Activated effector memory CD4-positive, alpha-beta T cell treated with anti-CD3 and anti-CD28 coated beads, Interleukin-2, amount 50 U/mL, for 16 hours (primary cell): ENCODE measurements at regions not wholly inside any gene's neighbourhood (a gene's known extent, or its start where the extent isn't known, plus 50 kb on each side); places are given as distances from the start of the nearest gene placed in this dataset.

Experiments used
- DNase-seq: peaks from one replicate; pipeline ENCODE4 v3.0.0-alpha.2; 2020

DNA sequence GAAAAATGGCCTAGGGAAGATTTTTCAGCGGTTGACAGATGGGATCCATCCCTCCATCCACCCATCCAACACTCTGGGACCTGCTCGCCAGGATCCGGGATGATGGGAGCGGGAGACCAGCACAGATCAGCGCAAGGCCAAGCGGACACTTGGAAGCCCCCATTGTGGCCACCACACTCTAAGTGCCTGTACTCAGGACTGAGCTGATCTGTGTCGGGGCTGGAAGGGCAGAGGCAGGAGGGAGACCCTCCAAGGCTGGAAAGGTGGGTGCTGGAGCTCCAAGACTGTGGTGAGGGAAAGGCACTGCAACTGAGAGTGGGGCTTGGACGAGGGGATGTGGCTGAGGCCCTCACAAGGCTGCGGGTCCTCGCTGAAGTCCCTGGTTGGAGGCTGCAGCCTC, 91.8 kb upstream of the TRPM1 start:
- no peak for DNase-seq

DNA sequence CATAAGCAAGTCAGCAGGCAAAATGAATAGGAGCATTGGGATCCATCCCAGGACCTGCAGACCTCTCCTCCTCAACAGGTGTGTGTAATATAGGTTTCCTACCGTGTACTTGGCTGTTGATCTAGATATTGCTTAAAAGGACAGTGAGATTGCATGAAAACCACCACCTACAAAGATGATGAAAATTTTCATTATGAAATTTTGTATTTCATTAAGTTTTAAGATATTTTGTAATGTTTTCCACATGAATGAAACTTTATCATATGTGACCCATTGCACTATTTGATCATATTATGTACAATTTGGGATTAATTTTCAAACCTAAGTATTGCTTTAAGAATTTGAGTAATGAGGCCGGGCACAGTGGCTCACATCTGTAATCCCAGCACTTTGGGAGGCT, 94.3 kb upstream of the TRPM1 start:
- no peak for DNase-seq

DNA sequence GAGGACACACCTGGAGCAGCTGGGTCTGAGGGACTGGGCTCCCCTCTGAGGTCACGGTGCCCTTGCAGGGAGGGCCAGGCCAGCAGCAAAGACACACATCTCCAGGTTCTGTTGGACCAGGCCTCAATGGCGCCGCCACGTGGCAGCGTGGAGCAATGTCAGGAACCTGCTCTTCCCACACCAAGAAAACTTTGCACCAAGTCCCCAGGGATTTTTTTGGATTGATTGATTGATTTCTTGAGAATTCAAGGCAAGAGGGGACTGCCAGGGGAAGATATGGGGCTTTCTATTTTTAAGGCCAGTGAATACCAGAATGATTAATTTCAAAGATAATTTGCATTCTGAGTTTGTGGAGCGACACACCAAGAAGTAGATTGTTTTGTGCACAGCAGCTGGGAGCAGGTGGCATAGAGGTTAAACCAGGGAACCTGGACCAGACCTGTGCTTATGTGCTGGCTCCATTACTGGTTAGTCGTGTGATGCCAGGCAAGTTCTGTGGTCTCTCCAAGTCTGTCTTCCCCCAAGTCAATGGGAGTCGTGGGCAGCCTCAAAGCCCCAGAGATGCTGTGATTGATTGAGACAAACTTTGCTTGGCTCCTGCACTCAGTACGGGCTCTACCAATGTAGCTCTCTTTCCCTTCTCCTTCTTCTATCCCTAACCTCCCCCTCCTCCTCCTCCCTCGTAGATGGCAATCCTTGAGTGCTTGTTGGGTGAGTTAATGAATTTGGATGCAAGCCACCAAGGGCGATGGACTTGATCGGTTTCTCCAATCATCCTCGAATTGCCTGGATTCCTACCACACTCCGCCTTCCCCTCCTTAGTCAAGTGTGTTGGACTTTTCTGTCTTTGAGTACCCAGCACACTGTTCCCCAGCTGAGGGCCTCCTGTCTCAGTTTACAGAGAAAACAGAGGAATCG, 96.2 kb upstream of the TRPM1 start:
- DNase-seq = peak; percentile 78

DNA sequence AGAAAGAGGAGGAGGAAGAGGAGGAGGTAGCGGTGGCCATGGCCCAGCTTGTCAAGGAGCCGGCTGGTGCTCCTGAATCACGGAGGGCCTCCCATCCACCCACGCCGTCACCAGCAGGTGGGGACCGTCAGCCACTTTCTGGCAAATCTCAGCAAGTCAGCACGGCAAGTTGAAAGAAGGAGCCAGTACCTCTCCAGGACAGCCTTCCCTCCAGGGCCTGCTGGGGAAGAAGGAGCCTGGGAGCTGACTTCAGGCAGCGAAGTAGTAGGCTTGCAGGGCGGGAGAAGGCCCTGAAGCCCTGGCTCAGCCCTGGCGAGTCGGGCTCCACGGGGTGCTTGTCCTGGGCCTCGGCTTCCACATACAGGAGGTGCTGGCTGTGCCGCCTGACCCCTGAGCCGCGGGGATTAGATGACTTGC, 99.2 kb upstream of the TRPM1 start:
- peak; percentile 84 for DNase-seq

DNA sequence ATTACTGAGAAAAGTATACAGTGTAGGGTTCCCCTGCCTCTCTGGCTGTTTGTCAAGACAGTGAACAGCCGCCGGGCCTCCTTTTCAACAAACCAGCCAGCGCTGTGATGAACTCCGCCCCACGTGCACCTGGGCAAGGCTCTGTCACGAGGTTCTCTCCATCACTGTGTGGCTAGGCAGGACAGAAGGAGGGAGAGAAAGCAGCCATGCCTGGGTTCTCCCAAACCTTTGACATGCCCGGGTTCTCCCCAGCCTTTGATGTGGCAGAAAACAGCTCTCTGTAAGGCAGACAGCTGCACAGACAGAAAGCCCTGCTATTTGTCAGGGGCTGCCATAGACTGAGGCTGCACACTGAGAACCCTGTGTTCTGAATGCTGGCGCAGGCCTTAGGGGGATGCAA, 101.4 kb upstream of the TRPM1 start:
- no peak for DNase-seq

DNA sequence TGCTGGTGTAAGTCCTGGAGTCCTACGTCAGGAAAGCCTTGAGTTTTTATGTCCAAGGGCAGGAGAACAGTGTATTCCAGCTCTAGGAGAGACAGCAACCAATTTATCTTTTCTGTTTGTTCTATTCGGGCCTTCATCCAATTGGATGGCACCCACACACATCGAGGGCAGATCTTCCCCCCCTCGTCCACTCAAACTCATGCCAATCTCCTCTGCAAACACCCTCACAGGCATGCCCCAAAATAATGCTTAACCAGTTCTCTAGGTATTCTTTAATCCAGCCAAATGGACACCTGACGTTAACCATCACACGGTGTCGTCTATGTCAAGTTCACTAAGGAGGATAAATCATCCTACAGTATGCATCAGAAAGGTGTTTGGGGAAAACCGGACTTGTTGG, 102.5 kb upstream of the TRPM1 start:
- DNase-seq = no peak

DNA sequence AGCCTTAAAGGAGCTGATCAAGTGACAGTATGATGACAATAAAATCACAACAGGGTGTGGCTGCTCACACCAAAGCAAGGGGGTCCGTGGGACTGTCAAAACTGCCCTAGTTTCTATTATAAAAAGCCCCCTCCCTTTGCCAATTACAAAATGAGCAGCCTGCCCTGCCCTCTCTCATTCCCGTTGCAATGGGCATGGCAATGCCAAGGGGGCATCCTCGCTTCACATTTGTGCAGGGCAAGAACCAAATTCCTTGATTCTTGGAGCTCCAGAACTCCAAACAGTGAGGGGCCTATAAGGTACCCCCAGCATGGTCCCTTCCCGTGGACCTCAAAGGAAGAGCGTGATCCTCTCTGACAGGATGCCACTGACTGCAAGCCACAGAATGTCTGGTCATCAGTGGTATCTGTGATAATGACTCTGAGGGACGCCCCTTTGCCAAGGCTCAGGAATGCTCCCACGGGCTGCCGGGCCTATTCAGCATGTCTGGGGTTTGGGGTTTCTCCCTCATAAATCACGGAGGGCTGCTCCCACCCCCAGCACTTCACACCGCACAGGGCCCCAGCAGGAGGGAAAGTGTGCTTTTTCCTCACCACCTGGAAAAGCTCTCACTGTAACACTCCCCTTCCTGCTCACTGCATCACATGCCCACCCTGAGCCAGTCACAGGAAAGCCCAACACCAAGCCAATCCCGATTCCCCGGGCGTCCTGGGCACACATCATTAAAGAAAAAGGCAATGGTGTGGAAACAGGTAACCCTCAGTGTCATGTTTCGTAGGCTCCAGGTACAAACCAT, 105.1 kb upstream of the TRPM1 start:
- DNase-seq = peak; percentile 46

DNA sequence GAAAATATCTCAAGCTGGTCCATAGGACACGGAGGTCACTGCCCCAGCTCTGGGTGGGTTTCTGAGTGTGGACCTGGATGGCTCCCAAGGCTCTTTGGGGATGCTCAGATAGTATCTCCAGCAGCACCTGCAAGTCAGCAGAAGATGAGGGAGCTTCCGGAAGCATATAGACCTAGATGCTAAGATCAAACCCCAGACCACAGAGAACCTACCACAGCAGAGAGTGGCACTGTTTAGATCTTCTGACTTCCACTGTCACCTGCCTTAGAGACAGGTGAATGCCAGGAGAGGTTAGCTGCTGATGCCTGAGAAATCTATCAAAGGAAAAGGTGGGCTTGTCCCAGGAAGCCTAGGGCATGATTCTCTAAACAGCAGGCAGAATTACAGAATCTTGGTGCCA, 105.7 kb upstream of the TRPM1 start:
- DNase-seq = peak; percentile 62

DNA sequence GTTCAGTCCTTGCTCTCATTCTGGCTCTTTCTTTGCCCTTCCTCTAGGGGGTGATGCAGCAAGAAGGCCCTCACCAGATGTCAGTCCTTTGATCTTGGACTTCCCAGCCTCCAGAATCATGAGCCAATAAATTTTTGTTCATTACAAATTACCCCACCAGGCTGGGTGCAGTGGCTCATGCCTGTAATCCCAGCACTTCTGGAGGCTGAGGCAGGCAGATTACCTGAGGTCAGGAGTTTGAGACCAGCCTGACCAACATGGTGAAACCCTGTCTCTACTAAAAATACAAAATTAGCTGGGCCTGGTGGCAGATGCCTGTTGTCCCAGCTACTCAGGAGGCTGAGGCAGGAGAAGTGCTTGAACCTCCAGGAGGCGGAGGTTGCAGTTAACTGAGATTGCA, 106.3 kb upstream of the TRPM1 start:
- peak; percentile 19 for DNase-seq

DNA sequence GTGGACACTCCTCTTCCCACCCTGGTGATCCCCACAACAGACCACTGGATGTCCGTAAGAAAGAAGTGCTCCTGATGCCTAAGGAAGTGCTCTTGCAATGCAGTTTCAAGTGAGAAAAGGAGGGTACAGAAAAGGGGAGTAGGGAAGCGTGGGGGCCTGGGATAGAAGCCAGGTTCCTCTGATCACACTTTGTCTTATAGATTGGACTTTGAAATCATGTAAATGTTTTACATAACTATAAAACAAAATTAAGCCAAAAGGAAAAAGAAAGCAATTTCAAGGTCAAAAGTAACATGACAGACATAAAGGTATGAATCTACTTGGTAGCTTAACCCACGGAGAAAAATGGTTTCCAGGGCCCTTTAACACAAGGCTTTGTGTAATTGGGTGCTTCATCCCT, 107.3 kb upstream of the TRPM1 start:
- peak; percentile 13 for DNase-seq

DNA sequence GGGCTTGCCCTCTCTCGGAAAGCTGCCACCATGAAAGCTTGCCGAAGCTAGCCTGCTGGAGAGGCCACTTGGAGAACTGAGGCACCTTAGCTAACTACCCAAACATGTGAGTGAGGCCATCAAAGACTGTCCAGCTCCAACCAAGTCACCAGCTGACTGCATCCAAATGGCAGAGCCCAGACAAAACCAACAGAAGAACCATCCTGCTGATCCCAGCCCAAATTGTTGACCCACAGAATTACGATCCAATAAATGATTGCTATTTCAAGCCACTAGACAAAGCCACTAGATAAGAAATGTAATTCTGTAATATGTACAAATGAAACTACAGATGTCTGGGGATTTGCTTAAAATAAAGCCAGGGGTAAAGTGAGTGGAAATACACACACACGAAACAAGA, 109.8 kb upstream of the TRPM1 start:
- peak; percentile 17 for DNase-seq

DNA sequence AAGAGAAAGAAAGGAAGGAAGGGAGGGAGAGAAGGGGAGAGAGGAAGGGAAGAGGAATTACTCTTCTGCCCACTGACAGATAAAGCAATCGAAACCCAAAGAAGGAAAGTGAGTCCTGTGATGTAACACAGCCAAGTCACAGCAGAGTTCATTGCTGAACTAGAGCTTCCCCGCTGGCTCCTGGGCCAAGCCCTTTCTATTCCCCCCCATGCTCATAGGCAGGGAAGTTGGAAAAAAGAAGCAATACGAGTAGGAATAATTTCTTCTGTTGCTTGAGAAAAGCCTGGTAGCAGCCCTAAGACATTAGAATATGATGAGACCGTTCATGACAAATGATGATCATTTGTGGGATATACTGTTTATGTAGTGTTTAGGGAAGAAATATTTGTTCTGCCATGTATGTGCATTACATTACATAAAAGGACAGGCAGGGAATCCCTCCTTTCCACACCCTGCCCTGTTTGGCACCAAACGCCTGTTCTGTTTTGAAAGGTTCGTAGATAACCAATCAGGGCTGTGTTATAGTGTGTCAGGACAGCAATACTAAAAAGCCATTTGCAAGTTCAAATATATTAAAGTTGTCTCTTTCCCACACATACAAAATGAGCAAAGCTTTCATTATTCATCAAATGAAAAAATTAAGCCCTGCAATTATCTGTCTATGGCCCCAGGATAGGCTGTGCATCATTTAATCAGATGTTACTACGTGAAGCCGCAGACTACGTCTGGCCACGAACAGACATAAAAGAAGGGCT, 111.0 kb upstream of the TRPM1 start:
- DNase-seq = peak; percentile 16

DNA sequence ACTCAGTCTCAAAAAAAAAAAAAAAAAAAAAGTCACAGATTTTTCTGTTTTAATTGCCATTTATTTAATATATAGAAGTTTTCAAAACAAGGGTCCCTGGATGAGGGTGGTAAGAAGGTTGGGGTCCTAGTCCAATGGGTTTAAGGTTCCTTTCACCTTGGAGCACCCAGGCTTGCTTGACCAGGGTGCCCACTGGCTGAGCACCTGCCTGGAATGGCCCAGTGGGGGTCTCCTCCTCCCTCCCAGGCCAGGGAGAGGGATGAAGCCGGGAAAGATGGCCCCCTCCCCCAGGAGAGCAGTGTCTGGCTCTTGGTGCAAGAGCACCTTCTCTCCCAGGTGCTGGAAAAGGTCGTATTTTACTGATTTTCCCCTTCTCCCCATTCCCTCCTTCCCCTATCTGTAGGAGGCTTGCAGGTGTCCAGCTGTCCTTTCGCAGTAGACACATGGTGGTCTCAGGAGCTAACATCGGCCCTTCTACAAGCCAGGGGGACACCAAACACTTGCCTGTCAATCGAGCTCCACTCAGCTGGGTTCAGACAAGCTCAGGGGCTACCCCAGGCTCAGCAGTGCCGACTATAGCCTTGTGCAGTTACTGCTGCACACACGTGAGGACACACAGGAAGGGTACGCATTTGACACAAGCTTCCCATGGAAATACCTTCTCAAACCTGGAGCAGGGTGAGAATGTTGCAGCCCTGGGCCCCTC, 112.3 kb upstream of the KLF13 start:
- DNase-seq = no peak

DNA sequence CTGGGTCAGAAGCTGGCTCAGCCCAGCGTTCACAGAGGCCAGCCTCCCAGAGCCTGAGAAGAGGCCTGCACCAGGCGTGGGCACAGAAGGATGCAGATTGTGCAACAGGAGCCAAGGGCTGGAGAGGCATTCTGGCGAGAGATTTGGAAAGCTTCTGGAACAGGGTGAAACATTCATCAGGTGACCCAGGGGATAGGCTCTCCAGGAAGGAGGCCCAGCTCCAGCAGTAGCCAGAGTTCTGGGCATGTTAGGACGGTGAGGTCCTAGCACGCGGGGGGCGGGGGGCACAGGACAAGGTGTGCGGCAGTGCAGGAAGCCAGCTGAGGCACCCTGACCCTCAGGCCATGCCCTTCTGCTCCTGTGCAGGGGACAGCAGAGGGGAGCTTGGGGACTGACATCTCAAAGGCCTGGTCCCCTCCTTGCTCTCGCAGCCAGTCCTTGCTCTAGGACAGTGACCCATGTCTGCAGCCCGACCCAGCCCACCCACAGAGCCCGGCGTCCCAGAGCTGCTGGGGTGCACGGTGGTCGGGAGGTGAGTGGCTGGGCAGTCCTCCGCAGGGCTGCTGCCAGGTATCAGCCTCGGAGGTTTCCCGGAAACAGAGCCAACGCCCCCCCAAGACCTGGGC, 111.7 kb upstream of the KLF13 start:
- peak; percentile 62 for DNase-seq

DNA sequence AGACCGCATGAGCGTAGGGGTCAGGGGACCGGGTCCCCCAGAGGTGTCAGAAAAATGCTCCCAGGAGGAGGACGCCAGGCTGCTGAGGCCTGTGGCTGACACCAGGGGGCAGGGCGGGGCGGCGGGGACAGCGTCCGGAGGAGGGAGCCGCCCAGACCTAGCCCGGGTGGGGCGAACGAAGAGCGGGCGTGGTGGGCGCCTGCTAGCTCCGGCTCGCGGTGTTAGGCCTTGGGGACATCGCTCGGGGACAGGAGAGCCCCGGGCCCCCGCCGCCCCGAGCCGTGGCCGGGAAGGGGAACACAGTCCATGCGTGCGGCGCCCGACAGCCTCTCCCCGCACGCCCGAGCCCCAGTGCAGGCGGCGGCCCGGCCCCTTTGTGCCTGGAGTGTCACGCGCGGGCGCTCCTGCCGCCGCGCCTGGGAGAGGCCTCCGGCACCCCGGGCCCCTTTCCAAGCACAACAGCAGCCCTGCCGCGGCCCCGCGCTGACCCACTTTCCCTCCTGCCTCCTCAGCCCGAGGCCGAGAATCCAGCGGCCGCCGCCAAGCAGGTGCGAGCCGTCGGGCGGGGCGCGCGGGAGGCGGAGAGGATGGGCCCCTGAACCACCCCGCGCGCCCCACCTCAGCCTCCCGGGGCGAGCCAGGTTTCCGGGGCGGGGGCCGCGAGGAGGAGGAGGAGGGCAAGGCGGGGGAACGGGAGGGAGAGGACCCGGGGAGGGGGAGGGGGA, 111.0 kb upstream of the KLF13 start:
- peak; percentile 93 for DNase-seq

DNA sequence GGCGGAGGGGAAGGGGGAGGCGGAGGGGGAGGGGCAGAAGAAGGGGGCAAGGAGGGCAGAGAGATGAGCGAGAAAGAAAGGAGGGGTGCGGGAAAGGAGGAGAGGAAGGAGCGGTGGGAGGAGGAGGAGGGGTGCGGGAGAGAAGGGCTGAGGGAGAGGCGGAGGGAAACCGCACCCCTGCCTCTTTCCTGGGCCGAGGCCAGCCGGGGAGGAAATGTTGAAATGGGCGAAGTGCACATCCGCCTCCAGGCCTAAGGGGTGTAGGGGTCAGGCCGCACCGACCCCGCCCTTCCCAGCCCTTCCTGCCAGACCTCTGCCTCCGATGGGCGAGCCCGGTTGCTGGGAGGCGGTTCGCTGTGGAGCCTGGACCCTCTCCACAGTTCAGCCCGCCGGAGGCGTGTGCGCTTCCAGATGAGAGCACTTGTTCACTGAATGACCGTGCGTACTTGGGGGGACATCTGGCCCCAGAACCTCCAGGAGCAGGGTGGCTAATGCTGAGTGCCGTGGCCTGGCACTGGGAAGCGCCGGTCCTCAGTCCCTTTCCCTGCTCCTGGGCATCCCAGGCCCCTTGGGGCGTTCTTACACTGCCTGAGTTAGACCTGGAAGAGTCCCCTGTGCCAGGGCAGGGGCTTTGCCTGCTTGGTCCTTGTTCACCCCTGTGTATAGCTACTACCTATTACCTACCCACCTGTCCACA, 110.3 kb upstream of the KLF13 start:
- DNase-seq = peak; percentile 83

DNA sequence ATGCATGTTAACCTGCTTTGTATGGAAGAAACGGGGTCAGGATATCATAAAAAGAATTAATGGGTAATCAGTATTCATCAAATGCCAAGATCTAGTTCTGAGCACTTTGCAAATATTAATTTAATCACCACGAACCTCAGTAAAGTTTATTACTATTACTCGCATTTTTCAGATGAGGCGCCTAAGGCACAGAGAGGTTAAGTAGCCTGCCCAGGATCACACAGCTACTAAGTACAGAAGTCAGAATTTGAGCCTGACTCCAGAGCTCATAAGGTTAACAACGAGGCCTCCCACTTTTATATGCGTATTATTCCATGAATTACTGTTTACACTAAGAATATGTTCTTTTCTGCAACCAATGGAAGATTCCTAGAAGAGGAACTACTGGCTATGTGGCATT, 109.6 kb upstream of the KLF13 start:
- DNase-seq = no peak

DNA sequence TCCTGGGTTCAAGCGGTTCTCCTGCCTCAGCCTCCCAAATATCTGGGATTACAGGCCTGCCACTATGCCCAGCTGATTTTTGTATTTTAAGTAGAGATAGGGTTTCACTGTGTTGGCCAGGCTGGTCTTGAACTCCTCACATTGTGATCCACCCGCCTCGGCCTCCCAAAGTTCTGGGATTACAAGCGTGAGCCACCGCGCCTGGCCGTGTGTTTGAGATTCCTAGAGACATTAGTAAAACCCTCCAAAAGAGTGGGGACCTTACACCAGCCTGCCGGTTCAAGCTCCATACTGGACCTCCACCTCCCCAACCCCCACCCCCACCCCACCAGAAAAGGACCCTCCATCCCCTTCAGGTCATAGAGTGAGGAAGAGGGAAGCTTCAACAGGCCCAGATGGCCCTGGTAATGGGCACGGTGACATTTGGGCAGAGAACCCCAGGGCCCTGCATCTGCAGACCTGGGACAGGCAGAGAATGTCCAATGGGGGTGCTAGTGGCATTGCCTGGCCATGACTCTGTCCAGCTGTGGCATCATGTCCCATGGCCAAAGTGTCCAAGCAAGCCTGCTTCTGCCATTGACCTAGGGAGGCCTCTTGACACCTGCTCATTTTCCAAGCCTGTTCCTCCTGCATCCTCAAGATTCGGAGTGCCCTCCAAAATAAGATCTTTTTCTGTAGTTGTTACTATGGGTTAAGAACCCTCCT, 108.9 kb upstream of the KLF13 start:
- DNase-seq = peak; percentile 61

DNA sequence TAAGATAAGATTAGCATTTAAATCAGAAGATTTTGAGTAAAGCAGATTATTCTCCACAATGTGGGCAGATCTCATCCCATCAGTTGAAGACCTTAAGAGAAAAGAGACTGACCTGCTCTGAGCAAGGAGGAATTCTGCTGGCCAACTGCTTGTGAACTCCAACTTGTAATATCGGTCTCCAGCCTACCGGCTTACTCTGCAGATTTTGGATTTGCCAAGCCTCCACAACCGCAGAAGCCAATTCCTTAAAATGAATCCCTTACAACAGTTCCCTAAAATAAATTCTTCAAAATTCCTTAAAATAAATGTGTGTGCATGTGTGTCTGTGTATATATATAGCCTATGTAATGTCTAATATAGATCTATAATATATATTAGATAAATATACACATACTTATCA, 107.4 kb upstream of the KLF13 start:
- DNase-seq = no peak

DNA sequence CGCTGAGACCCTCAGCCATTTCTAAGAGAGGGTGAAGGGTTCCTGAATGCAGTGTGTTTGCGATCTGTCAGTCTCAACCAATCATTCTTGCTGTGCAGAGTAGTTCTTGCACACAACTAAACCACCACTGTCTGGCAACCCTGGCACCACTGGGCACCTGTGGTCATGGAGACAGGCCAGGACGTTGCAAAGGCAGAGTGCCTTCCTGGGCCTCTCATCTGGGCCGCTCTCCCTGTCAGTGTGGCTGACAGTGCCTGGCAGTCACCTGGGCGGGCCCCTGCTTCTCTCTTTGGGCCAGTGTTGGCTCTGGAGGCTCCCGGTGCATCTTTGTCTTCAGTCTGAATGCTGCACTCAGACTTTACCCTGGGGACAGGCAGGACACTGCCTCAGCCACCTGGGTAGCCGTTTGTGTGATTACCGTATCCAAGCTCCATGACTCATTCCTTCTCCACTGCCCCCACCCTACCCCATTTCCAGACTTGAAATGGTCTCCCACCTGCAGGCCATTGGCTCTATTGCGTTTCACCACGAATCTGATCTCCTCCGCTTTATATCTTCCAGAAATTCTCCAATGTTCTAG, 104.6 kb upstream of the KLF13 start:
- DNase-seq = peak; percentile 41
